HEK293 (cell line): ENCODE measurements at regions not wholly inside any gene's neighbourhood (a gene's known extent, or its start where the extent isn't known, plus 50 kb on each side); places are given as distances from the start of the nearest gene placed in this dataset.

ENCODE experiments used
- CTCF ChIA-PET: fragments of 350-600 bp; formaldehyde crosslinking; extraction: SDS; loops from one replicate; lab custom pipeline; 2021; ENCODE audit warnings: antibody characterized with exemption; lab: Yijun Ruan, JAX
- POLR2A ChIA-PET: fragments of 300-600 bp; formaldehyde crosslinking; extraction: SDS; loops from one replicate; lab custom pipeline; 2020; ENCODE audit warnings: antibody characterized with exemption, inconsistent platforms; lab: Yijun Ruan, JAX
- H3K27ac ChIP-seq: fragments of 200-500 bp; sonication (Bioruptor generic); 2 replicates; pipeline ENCODE4 v1.5.1; 2014; ENCODE audit warnings: low read depth, low read length, control low read depth, inconsistent platforms; ENCODE audit errors: extremely low read depth
- H3K36me3 ChIP-seq, 2 experiments: fragments of 200-500 bp in 1 of 2; sonication (Bioruptor generic) in 1 of 2; 1 replicate in 1 of 2; 2 replicates in 1 of 2; pipeline ENCODE4 v1.5.1; 2014 to 2017; ENCODE audit warnings: inconsistent platforms in 2 of 2, low read length in 2 of 2; ENCODE audit not compliant: control insufficient read depth in 2 of 2, insufficient read depth in 1 of 2
- H3K4me1 ChIP-seq: fragments of 200-500 bp; sonication (Bioruptor generic); 2 replicates; pipeline ENCODE4 v1.5.1; 2014; ENCODE audit warnings: mild to moderate bottlenecking, low read length, inconsistent platforms; ENCODE audit not compliant: control insufficient read depth, insufficient read depth
- H3K4me3 ChIP-seq: 2 replicates; pipeline ENCODE4 v1.5.1; 2011; ENCODE audit warnings: low read depth, mild to moderate bottlenecking, control low read depth, low read length, moderate library complexity
- H3K9me3 ChIP-seq: fragments of 200-500 bp; sonication (Bioruptor generic); 2 replicates; pipeline ENCODE4 v1.5.1; 2014; ENCODE audit warnings: low read depth, low read length, inconsistent platforms; ENCODE audit not compliant: control insufficient read depth, insufficient read depth
- HOXC10 ChIP-seq: sonication (generic); formaldehyde crosslinking; IDR thresholded peaks from 2 replicates; pipeline ENCODE4 v1.8.1; 2023; ENCODE audit warnings: mild to moderate bottlenecking, missing genetic modification reagents
- KLF10 ChIP-seq: fragments of 450-650 bp; IDR thresholded peaks from 2 replicates; pipeline ENCODE4 v1.5.1; 2018; ENCODE audit warnings: missing biosample characterization, mild to moderate bottlenecking, missing genetic modification characterization
- MEIS1 ChIP-seq: sonication (generic); formaldehyde crosslinking; IDR thresholded peaks from 2 replicates; pipeline ENCODE4 v1.8.1; 2022; ENCODE audit warnings: missing genetic modification reagents, mild to moderate bottlenecking, borderline replicate concordance
- PRDM1 ChIP-seq: fragments of 450-650 bp; formaldehyde crosslinking; IDR thresholded peaks from 2 replicates; pipeline ENCODE4; 2016; ENCODE audit warnings: missing biosample characterization, missing genetic modification characterization
- SALL2 ChIP-seq: fragments of 450-650 bp; formaldehyde crosslinking; IDR thresholded peaks from 2 replicates; pipeline ENCODE4 v1.5.0; 2017; ENCODE audit warnings: missing biosample characterization, mild to moderate bottlenecking, missing genetic modification characterization, borderline replicate concordance
- ZFHX2 ChIP-seq: fragments of 450-650 bp; formaldehyde crosslinking; conservative IDR thresholded peaks from 2 replicates; pipeline ENCODE4 v1.5.1; 2016; ENCODE audit warnings: missing biosample characterization, missing genetic modification characterization
- ZIC2 ChIP-seq: fragments of 450-650 bp; formaldehyde crosslinking; IDR thresholded peaks from 2 replicates; pipeline ENCODE4 v1.5.1; 2016; ENCODE audit warnings: missing biosample characterization, missing genetic modification characterization
- ZNF211 ChIP-seq: fragments of 450-650 bp; formaldehyde crosslinking; IDR thresholded peaks from 2 replicates; pipeline ENCODE4 v1.5.1; 2016; ENCODE audit warnings: low read depth, missing biosample characterization, missing genetic modification characterization
- ZNF214 ChIP-seq: fragments of 450-650 bp; formaldehyde crosslinking; IDR thresholded peaks from 2 replicates; pipeline ENCODE4 v1.5.1; 2017; ENCODE audit warnings: missing biosample characterization, mild to moderate bottlenecking, missing genetic modification characterization, borderline replicate concordance
- ZNF221 ChIP-seq: fragments of 450-650 bp; formaldehyde crosslinking; IDR thresholded peaks from 2 replicates; pipeline ENCODE4 v1.5.1; 2017; ENCODE audit warnings: missing biosample characterization, missing genetic modification characterization, borderline replicate concordance
- ZNF266 ChIP-seq: fragments of 450-650 bp; formaldehyde crosslinking; IDR thresholded peaks from 2 replicates; pipeline ENCODE4 v1.5.1; 2016; ENCODE audit warnings: missing biosample characterization, missing genetic modification characterization, low read depth
- ZNF324 ChIP-seq: fragments of 450-650 bp; formaldehyde crosslinking; IDR thresholded peaks from 2 replicates; pipeline ENCODE4 v1.5.1; 2016; ENCODE audit warnings: missing biosample characterization, missing genetic modification characterization
- ZNF433 ChIP-seq: fragments of 450-650 bp; formaldehyde crosslinking; IDR thresholded peaks from 2 replicates; pipeline ENCODE4 v1.5.1; 2016; ENCODE audit warnings: missing biosample characterization, missing genetic modification characterization, low read depth
- ZNF561 ChIP-seq: fragments of 450-650 bp; IDR thresholded peaks from 2 replicates; pipeline ENCODE4 v1.5.1; 2018; ENCODE audit warnings: missing biosample characterization, missing genetic modification characterization, borderline replicate concordance
- ZNF585B ChIP-seq: fragments of 450-650 bp; formaldehyde crosslinking; IDR thresholded peaks from 2 replicates; pipeline ENCODE4 v1.5.1; 2016; ENCODE audit warnings: missing biosample characterization, missing genetic modification characterization
- TF ChIP-seq, protein P1 (sequence below): fragments of 450-650 bp; formaldehyde crosslinking; IDR thresholded peaks from 2 replicates; pipeline ENCODE4 v1.5.1; 2016; ENCODE audit warnings: missing biosample characterization, missing genetic modification characterization
- TF ChIP-seq, protein P2 (sequence below): fragments of 450-650 bp; formaldehyde crosslinking; IDR thresholded peaks from 2 replicates; pipeline ENCODE4 v1.5.1; 2016; ENCODE audit warnings: missing biosample characterization, missing genetic modification characterization
- TF ChIP-seq, protein P3 (sequence below): fragments of 450-650 bp; formaldehyde crosslinking; IDR thresholded peaks from 2 replicates; pipeline ENCODE4 v1.5.1; 2017; ENCODE audit warnings: missing biosample characterization, missing genetic modification characterization
- TF ChIP-seq, protein P4 (sequence below): fragments of 450-650 bp; formaldehyde crosslinking; IDR thresholded peaks from 2 replicates; pipeline ENCODE4; 2016; ENCODE audit warnings: missing biosample characterization, missing genetic modification characterization
- TF ChIP-seq, protein P5 (sequence below): fragments of 450-650 bp; formaldehyde crosslinking; conservative IDR thresholded peaks from 2 replicates; pipeline ENCODE4 v1.5.1; 2016; ENCODE audit warnings: low read depth, missing biosample characterization, missing genetic modification characterization
- TF ChIP-seq, protein P6 (sequence below): fragments of 450-650 bp; formaldehyde crosslinking; IDR thresholded peaks from 2 replicates; pipeline ENCODE4 v1.5.1; 2016; ENCODE audit warnings: missing biosample characterization, missing genetic modification characterization
- TF ChIP-seq, protein P7 (sequence below): fragments of 450-650 bp; formaldehyde crosslinking; optimal IDR thresholded peaks from 2 replicates; pipeline ENCODE3; 2016; ENCODE audit warnings: missing biosample characterization, mild to moderate bottlenecking, missing genetic modification characterization

DNA sequence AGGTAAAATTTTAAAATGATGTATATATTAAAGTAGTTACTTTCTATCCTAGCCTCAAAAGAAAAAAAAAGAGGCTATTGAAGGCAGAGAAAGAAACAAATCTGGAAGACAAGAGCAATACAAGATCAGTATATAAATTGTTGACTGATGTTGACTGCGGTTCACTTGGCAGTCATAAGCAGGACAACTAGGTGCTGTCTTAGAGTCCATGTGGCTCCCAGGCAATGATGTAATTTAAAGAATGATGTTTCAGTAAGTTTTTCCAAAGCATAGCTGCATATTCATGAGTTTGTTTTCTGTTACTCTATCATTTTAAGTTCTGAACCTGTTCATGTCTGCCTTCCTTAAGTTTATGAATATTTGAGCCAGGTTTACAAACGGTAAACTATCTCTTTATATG is 630.2 kb downstream of the FAT4 start:
- Histone ChIP-seq H3K27ac (no peak overlapping the region), H3K4me3 (no peak overlapping the region)
- TF ChIP-seq MEIS1 (CRISPR knock-in tag) (no peak), ZNF214 (no peak), ZNF433 (tag by site-specific recombination) (no peak), ZNF585B (tag by site-specific recombination) (no peak)
- TF ChIP-seq, protein P1, sequence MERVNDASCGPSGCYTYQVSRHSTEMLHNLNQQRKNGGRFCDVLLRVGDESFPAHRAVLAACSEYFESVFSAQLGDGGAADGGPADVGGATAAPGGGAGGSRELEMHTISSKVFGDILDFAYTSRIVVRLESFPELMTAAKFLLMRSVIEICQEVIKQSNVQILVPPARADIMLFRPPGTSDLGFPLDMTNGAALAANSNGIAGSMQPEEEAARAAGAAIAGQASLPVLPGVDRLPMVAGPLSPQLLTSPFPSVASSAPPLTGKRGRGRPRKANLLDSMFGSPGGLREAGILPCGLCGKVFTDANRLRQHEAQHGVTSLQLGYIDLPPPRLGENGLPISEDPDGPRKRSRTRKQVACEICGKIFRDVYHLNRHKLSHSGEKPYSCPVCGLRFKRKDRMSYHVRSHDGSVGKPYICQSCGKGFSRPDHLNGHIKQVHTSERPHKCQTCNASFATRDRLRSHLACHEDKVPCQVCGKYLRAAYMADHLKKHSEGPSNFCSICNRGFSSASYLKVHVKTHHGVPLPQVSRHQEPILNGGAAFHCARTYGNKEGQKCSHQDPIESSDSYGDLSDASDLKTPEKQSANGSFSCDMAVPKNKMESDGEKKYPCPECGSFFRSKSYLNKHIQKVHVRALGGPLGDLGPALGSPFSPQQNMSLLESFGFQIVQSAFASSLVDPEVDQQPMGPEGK (tag by site-specific recombination) = no peak
- TF ChIP-seq, all 188 proteins: peak for 0
- Histone ChIP-seq H3K4me1 (no peaks in the 10 kb centered on the region), H3K9me3 (no peaks in the 10 kb centered on the region), H3K36me3 (no peaks in the 10 kb centered on the region)
- ChIA-PET CTCF (no interaction called here), POLR2A (no interaction called here)

DNA sequence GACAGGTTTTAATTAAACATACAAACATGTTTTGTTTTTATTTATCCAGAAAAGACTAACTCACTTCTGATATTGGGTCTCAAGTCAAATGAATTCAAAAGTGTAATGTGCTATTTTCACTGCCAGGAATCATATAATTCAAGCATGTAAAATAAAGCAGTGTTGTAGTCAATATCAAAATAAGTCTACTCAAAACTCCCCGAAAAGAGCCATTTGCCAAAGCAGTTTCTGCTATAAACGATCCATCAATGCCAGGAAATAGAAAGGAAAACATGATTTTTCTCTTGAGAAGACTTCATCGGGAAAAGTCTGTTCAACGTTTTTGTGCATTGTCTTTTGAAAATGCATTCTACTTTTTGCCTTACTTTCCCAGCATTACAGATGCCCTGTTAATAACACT is 633.3 kb downstream of the FAT4 start:
- Histone ChIP-seq H3K4me3 (no peak overlapping the region), H3K4me1 (no peaks in the 10 kb centered on the region), H3K27ac (no peak overlapping the region), H3K9me3 (no peaks in the 10 kb centered on the region), H3K36me3 (no peaks in the 10 kb centered on the region)
- POLR2A ChIA-PET = no interaction called here
- CTCF ChIA-PET = no interaction called here
- no peak for TF ChIP-seq PRDM1 (tag by site-specific recombination)
- TF ChIP-seq ZNF324 = no peak
- TF ChIP-seq, protein P2, sequence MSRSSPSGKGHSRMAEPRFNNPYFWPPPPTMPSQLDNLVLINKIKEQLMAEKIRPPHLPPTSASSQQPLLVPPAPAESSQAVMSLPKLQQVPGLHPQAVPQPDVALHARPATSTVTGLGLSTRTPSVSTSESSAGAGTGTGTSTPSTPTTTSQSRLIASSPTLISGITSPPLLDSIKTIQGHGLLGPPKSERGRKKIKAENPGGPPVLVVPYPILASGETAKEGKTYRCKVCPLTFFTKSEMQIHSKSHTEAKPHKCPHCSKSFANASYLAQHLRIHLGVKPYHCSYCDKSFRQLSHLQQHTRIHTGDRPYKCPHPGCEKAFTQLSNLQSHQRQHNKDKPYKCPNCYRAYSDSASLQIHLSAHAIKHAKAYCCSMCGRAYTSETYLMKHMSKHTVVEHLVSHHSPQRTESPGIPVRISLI (tag by site-specific recombination) = no peak
- no peak for TF ChIP-seq ZNF211 (tag by site-specific recombination)
- TF ChIP-seq ZNF221 (tag by site-specific recombination) = no peak
- no peak for TF ChIP-seq KLF10
- no peak for TF ChIP-seq ZIC2 (tag by site-specific recombination)
- TF ChIP-seq, protein P3, sequence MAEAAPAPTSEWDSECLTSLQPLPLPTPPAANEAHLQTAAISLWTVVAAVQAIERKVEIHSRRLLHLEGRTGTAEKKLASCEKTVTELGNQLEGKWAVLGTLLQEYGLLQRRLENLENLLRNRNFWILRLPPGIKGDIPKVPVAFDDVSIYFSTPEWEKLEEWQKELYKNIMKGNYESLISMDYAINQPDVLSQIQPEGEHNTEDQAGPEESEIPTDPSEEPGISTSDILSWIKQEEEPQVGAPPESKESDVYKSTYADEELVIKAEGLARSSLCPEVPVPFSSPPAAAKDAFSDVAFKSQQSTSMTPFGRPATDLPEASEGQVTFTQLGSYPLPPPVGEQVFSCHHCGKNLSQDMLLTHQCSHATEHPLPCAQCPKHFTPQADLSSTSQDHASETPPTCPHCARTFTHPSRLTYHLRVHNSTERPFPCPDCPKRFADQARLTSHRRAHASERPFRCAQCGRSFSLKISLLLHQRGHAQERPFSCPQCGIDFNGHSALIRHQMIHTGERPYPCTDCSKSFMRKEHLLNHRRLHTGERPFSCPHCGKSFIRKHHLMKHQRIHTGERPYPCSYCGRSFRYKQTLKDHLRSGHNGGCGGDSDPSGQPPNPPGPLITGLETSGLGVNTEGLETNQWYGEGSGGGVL (tag by site-specific recombination) = no peak
- TF ChIP-seq, protein P4, sequence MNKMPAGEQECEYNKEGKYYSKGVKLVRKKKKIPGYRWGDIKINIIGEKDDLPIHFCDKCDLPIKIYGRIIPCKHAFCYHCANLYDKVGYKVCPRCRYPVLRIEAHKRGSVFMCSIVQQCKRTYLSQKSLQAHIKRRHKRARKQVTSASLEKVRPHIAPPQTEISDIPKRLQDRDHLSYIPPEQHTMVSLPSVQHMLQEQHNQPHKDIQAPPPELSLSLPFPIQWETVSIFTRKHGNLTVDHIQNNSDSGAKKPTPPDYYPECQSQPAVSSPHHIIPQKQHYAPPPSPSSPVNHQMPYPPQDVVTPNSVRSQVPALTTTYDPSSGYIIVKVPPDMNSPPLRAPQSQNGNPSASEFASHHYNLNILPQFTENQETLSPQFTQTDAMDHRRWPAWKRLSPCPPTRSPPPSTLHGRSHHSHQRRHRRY (tag by site-specific recombination) = no peak
- no peak for TF ChIP-seq ZNF266 (tag by site-specific recombination)
- TF ChIP-seq ZNF561 (tag by site-specific recombination) = no peak
- TF ChIP-seq, protein P5, sequence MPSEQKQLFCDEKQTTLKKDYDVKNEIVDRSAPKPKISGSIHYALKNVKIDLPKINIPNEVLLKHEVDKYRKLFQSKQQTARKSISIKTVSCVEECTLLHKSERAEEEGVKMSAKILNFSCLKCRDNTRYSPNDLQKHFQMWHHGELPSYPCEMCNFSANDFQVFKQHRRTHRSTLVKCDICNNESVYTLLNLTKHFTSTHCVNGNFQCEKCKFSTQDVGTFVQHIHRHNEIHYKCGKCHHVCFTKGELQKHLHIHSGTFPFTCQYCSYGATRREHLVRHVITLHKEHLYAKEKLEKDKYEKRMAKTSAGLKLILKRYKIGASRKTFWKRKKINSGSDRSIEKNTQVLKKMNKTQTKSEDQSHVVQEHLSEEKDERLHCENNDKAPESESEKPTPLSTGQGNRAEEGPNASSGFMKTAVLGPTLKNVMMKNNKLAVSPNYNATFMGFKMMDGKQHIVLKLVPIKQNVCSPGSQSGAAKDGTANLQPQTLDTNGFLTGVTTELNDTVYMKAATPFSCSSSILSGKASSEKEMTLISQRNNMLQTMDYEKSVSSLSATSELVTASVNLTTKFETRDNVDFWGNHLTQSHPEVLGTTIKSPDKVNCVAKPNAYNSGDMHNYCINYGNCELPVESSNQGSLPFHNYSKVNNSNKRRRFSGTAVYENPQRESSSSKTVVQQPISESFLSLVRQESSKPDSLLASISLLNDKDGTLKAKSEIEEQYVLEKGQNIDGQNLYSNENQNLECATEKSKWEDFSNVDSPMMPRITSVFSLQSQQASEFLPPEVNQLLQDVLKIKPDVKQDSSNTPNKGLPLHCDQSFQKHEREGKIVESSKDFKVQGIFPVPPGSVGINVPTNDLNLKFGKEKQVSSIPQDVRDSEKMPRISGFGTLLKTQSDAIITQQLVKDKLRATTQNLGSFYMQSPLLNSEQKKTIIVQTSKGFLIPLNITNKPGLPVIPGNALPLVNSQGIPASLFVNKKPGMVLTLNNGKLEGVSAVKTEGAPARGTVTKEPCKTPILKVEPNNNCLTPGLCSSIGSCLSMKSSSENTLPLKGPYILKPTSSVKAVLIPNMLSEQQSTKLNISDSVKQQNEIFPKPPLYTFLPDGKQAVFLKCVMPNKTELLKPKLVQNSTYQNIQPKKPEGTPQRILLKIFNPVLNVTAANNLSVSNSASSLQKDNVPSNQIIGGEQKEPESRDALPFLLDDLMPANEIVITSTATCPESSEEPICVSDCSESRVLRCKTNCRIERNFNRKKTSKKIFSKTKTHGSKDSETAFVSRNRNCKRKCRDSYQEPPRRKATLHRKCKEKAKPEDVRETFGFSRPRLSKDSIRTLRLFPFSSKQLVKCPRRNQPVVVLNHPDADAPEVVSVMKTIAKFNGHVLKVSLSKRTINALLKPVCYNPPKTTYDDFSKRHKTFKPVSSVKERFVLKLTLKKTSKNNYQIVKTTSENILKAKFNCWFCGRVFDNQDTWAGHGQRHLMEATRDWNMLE (tag by site-specific recombination) = no peak
- TF ChIP-seq ZFHX2 (tag by site-specific recombination) = no peak
- no peak for TF ChIP-seq SALL2 (tag by site-specific recombination)
- no peak for TF ChIP-seq HOXC10 (CRISPR knock-in tag)
- TF ChIP-seq, protein P6, sequence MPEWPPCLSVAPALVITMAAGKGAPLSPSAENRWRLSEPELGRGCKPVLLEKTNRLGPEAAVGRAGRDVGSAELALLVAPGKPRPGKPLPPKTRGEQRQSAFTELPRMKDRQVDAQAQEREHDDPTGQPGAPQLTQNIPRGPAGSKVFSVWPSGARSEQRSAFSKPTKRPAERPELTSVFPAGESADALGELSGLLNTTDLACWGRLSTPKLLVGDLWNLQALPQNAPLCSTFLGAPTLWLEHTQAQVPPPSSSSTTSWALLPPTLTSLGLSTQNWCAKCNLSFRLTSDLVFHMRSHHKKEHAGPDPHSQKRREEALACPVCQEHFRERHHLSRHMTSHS (tag by site-specific recombination) = no peak
- TF ChIP-seq, protein P7, sequence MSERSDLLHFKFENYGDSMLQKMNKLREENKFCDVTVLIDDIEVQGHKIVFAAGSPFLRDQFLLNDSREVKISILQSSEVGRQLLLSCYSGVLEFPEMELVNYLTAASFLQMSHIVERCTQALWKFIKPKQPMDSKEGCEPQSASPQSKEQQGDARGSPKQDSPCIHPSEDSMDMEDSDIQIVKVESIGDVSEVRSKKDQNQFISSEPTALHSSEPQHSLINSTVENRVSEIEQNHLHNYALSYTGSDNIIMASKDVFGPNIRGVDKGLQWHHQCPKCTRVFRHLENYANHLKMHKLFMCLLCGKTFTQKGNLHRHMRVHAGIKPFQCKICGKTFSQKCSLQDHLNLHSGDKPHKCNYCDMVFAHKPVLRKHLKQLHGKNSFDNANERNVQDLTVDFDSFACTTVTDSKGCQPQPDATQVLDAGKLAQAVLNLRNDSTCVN (tag by site-specific recombination) = no peak
